ENCODE measurements at regions not wholly inside any gene's neighbourhood (a gene's known extent, or its start where the extent isn't known, plus 50 kb on each side); places are given as distances from the start of the nearest gene placed in this dataset.

GRCh38 chr11:33615751-33616150 lies 84.9 kb downstream of the C11orf91 start:
- no peak for DNase-seq

- no peak for DNase-seq
Measured at GRCh38 chr11:33613404-33613803, 87.2 kb downstream of the C11orf91 start.

GRCh38 chr11:33610903-33611302 lies 89.7 kb downstream of the C11orf91 start:
- no peak for DNase-seq

- DNase-seq, result no peak
Measured at GRCh38 chr11:33608386-33608785, 92.2 kb downstream of the C11orf91 start.

- DNase-seq, result no peak
Measured at GRCh38 chr11:33606762-33607161, 93.9 kb downstream of the C11orf91 start.

GRCh38 chr11:33605703-33606102 lies 94.9 kb downstream of the C11orf91 start:
- no peak for DNase-seq

- DNase-seq, result peak; percentile 85
Measured at GRCh38 chr11:33598426-33599069, 102.1 kb downstream of the C11orf91 start.

GRCh38 chr11:33594188-33594587 lies 106.4 kb downstream of the C11orf91 start:
- DNase-seq, result no peak

- DNase-seq, result peak; percentile 2
Measured at GRCh38 chr11:33590441-33590840, 110.2 kb downstream of the C11orf91 start.

- DNase-seq, result no peak
Measured at GRCh38 chr11:33588056-33588455, 112.6 kb downstream of the C11orf91 start.

- no peak for DNase-seq
Measured at GRCh38 chr11:33585586-33586209, 114.9 kb downstream of the C11orf91 start.

- DNase-seq, result no peak
Measured at GRCh38 chr11:33582636-33583325, 117.8 kb downstream of the C11orf91 start.

GRCh38 chr11:33579101-33579500 lies 121.5 kb downstream of the C11orf91 start:
- no peak for DNase-seq

- DNase-seq, result no peak
Measured at GRCh38 chr11:33577204-33577603, 123.4 kb downstream of the C11orf91 start.

- DNase-seq, result no peak
Measured at GRCh38 chr11:33575311-33575710, 125.3 kb downstream of the C11orf91 start.

GRCh38 chr11:33574331-33574730 lies 126.3 kb downstream of the C11orf91 start:
- no peak for DNase-seq

- DNase-seq, result no peak
Measured at GRCh38 chr11:33569333-33569732, 131.3 kb downstream of the C11orf91 start.

GRCh38 chr11:33567004-33567403 lies 133.6 kb downstream of the C11orf91 start:
- DNase-seq, result no peak

GRCh38 chr11:33564856-33565453 lies 135.7 kb downstream of the C11orf91 start:
- no peak for DNase-seq

- DNase-seq, result peak; percentile 62
Measured at GRCh38 chr11:33560729-33561128, 139.9 kb downstream of the C11orf91 start.

GRCh38 chr11:33559567-33559966 lies 141.1 kb downstream of the C11orf91 start:
- no peak for DNase-seq

- no peak for DNase-seq
Measured at GRCh38 chr11:33558097-33558496, 142.5 kb downstream of the C11orf91 start.

GRCh38 chr11:33557201-33557600 lies 143.4 kb downstream of the C11orf91 start:
- no peak for DNase-seq

- no peak for DNase-seq
Measured at GRCh38 chr11:33554219-33554618, 146.4 kb downstream of the C11orf91 start.
